PC-9 (cell line): ENCODE measurements at regions not wholly inside any gene's neighbourhood (a gene's known extent, or its start where the extent isn't known, plus 50 kb on each side); places are given as distances from the start of the nearest gene placed in this dataset.

Experiments
- BruUV-seq: library from RNA; stranded (reverse); fragments of 400-500 nt; replicated peaks from 2 replicates; lab custom pipeline; 2021; lab: Mats Ljungman, UMichigan
- CTCF ChIA-PET: fragments of 300-600 bp; sonication (Branson Sonifier 250); formaldehyde crosslinking; loops from one replicate; lab custom pipeline; 2022; ENCODE audit warnings: antibody characterized with exemption; lab: Charles Lee
- POLR2A ChIA-PET: fragments of 300-600 bp; sonication (Branson Sonifier 250); formaldehyde crosslinking; loops from one replicate; lab custom pipeline; 2022; ENCODE audit warnings: antibody characterized with exemption; ENCODE audit not compliant: unreplicated experiment; lab: Charles Lee
- DNase-seq, 2 experiments: peaks; one replicate each; pipeline versions ENCODE4 v3.0.0 to v3.0.0-alpha.2; 2015 to 2022; ENCODE audit warnings: mixed read lengths in 1 of 2
- H2AFZ ChIP-seq: fragments of 200-600 bp; sonication (generic); 2 replicates; pipeline ENCODE4 v1.8.1; 2017; ENCODE audit warnings: antibody characterized with exemption
- H3F3A ChIP-seq: fragments of 200-600 bp; sonication (generic); 2 replicates; pipeline ENCODE4 v1.8.1; 2017; ENCODE audit warnings: antibody characterized with exemption, mild to moderate bottlenecking, low read depth; ENCODE audit not compliant: insufficient read depth
- H3K27ac ChIP-seq: fragments of 200-600 bp; sonication (generic); 2 replicates; pipeline ENCODE4 v1.6.1; 2016; ENCODE audit warnings: mixed run types
- H3K27me3 ChIP-seq: fragments of 200-600 bp; sonication (generic); 2 replicates; pipeline ENCODE4 v1.6.1; 2016; ENCODE audit warnings: low read depth, mixed run types; ENCODE audit not compliant: insufficient read depth
- H3K36me3 ChIP-seq: fragments of 200-600 bp; sonication (generic); 2 replicates; pipeline ENCODE4 v1.6.1; 2016; ENCODE audit warnings: low read depth, mixed run types
- H3K4me1 ChIP-seq: fragments of 200-600 bp; sonication (generic); replicated peaks from 2 replicates; pipeline ENCODE4 v1.6.1; 2016; ENCODE audit warnings: mixed run types; ENCODE audit not compliant: insufficient read depth
- H3K4me2 ChIP-seq: fragments of 200-600 bp; sonication (generic); 2 replicates; pipeline ENCODE4 v1.6.1; 2017; ENCODE audit warnings: mixed run types
- H3K4me3 ChIP-seq: fragments of 200-600 bp; sonication (generic); 2 replicates; pipeline ENCODE4 v1.6.1; 2016; ENCODE audit warnings: mixed run types
- H3K79me2 ChIP-seq: fragments of 200-600 bp; sonication (generic); 2 replicates; pipeline ENCODE4 v1.6.1; 2017; ENCODE audit warnings: low read depth, mixed run types
- H3K9me2 ChIP-seq: fragments of 200-600 bp; sonication (generic); 2 replicates; pipeline ENCODE4 v1.8.1; 2017; ENCODE audit warnings: mild to moderate bottlenecking; ENCODE audit not compliant: insufficient read depth
- H3K9me3 ChIP-seq: fragments of 200-600 bp; sonication (generic); 2 replicates; pipeline ENCODE4 v1.8.1; 2016; ENCODE audit warnings: low read depth; ENCODE audit not compliant: insufficient read depth
- H4K20me1 ChIP-seq: fragments of 200-600 bp; sonication (generic); 2 replicates; pipeline ENCODE4 v1.8.1; 2017; ENCODE audit not compliant: insufficient read depth
- CTCF ChIP-seq: fragments of 200-600 bp; sonication (generic); conservative IDR thresholded peaks from 2 replicates; pipeline ENCODE4 v1.6.1; 2017; ENCODE audit warnings: mixed run types, antibody characterized with exemption, mild to moderate bottlenecking, moderate library complexity
- EZH2 ChIP-seq: fragments of 200-600 bp; sonication (generic); IDR thresholded peaks from 2 replicates; pipeline ENCODE4 v1.8.0; 2017; ENCODE audit warnings: antibody characterized with exemption, low read depth
- intact Hi-C: fragments of 100-400 bp; cut with micrococcal nuclease; formaldehyde crosslinking; loops from one replicate; pipeline ENCODE4 v1.10.0; 2022; ENCODE audit not compliant: unreplicated experiment

DNA sequence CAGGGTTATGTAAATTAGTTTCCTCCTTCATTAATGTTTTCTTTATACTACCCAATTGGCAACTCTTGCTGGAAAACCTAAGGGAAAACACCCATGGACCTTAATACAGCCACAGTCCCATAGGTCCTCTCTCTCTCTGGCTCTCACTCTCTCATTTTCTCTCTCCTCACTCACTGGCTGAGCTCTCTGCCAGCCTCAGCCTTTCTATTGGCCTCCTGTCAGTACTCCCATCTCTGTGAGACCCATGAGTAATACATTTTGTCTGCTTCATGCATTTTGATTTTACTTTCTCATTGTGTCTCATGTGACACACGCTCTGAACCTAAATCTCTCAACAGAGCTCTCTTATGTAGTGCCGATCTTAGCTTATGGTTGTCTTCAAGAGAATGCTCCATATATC is 907.5 kb downstream of the C6orf118 start:
- Histone ChIP-seq H3F3A (no peaks in the 10 kb centered on the region), H3K36me3 (no peaks in the 10 kb centered on the region), H3K4me1 (no peaks in the 10 kb centered on the region), H3K4me3 (no peak overlapping the region), H3K9me3 (no peaks in the 10 kb centered on the region), H3K79me2 (no peaks in the 10 kb centered on the region), H3K27ac (no peak overlapping the region), H2AFZ (no peak overlapping the region), H4K20me1 (no peaks in the 10 kb centered on the region), H3K9me2 (no peaks in the 10 kb centered on the region; the same call in 1 of the 2 replicates), H3K4me2 (no peak overlapping the region), H3K27me3 (no peaks in the 10 kb centered on the region)
- POLR2A ChIA-PET = no interaction called here
- no TSS peak for BruUV-seq
- no peak for DNase-seq
- CTCF ChIA-PET = no interaction called here
- intact Hi-C loops = no loop called here
- no peak for TF ChIP-seq CTCF
- no peak for TF ChIP-seq EZH2

DNA sequence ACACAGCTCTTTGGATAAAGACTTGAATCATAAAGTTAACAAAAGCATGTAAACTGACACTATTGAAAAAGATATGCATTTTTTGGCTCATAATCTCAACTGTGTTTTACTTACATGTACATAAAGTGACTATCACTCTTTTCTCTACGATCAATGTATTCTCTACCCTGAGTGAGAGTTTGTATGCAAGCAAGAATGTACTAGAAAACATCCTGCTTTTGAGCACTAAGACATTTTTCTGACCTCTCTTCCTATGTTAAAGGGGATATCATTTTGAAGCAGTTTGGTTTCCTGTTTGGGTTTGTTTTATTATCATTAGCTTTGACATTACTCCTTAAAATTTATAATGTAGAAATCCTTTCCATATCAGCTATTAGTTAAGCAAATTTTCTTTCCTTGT is 910.8 kb downstream of the C6orf118 start:
- no peaks in the 10 kb centered on the region for H3K79me2 ChIP-seq
- H3K27me3 ChIP-seq = no peaks in the 10 kb centered on the region
- intact Hi-C loops = no loop called here
- H3K4me1 ChIP-seq = no peaks in the 10 kb centered on the region
- no peak for TF ChIP-seq EZH2
- no peak for TF ChIP-seq CTCF
- H3K27ac ChIP-seq = no peak overlapping the region
- no peak overlapping the region for H3K4me3 ChIP-seq
- no TSS peak for BruUV-seq
- no peaks in the 10 kb centered on the region for H3K9me3 ChIP-seq
- no peak overlapping the region for H3K4me2 ChIP-seq
- no peaks in the 10 kb centered on the region for H4K20me1 ChIP-seq
- no peaks in the 10 kb centered on the region for H3K9me2 ChIP-seq
- DNase-seq = no peak
- ChIA-PET CTCF (no interaction called here), POLR2A (no interaction called here)
- H2AFZ ChIP-seq = no peak overlapping the region
- H3K36me3 ChIP-seq = no peaks in the 10 kb centered on the region
- H3F3A ChIP-seq = no peaks in the 10 kb centered on the region

- Histone ChIP-seq H3K4me1 (no peaks in the 10 kb centered on the region), H3K27ac (no peak overlapping the region), H3K4me2 (peak overlapping the region; percentile 53), H3K9me3 (no peaks in the 10 kb centered on the region), H4K20me1 (no peaks in the 10 kb centered on the region), H3K27me3 (no peaks in the 10 kb centered on the region), H3K4me3 (peak overlapping the region; percentile 21; the same call in 1 of the 2 replicates), H2AFZ (0 out of 2 replicates have a peak overlapping the region, but pooled peaks have one; percentile 39), H3F3A (no peaks in the 10 kb centered on the region), H3K79me2 (no peaks in the 10 kb centered on the region), H3K9me2 (no peaks in the 10 kb centered on the region), H3K36me3 (no peaks in the 10 kb centered on the region)
- BruUV-seq = no TSS peak
- no peak for TF ChIP-seq CTCF
- no peak for TF ChIP-seq EZH2
- ChIA-PET CTCF (no interaction called here), POLR2A (no interaction called here)
- intact Hi-C loops = no loop called here
- no peak for DNase-seq
Observed at GRCh38 chr6:164396071-164397047, 913.0 kb downstream of the C6orf118 start.
